PC-3 (cell line): ENCODE measurements at regions not wholly inside any gene's neighbourhood (a gene's known extent, or its start where the extent isn't known, plus 50 kb on each side); places are given as distances from the start of the nearest gene placed in this dataset.

ENCODE experiments used
- ATAC-seq: fragments of 200-7000 bp; cut with Tn5 transposase; 2 replicates; pipeline ENCODE4 v1.9.1; 2020; ENCODE audit warnings: mild to moderate bottlenecking, moderate library complexity
- BruUV-seq: library from RNA; stranded (reverse); fragments of 400-500 nt; replicated peaks from 2 replicates; lab custom pipeline; 2021; lab: Mats Ljungman, UMichigan
- CTCF ChIA-PET: fragments of 300-600 bp; sonication (Branson Sonifier 250); formaldehyde crosslinking; loops from one replicate; lab custom pipeline; 2022; ENCODE audit warnings: antibody characterized with exemption; lab: Charles Lee
- POLR2A ChIA-PET: fragments of 300-600 bp; sonication (Branson Sonifier 250); formaldehyde crosslinking; loops from one replicate; lab custom pipeline; 2022; ENCODE audit warnings: antibody characterized with exemption; ENCODE audit not compliant: unreplicated experiment; lab: Charles Lee
- DNase-seq: peaks from one replicate; pipeline ENCODE4 v3.0.0-alpha.2; 2015
- H2AFZ ChIP-seq: fragments of 300-600 bp; sonication (generic); 2 replicates; pipeline ENCODE4 v1.6.0; 2016; ENCODE audit warnings: antibody characterized with exemption, low read length
- H3F3A ChIP-seq: fragments of 300-600 bp; sonication (generic); one replicate; pipeline ENCODE4 v1.6.0; 2017; ENCODE audit warnings: antibody characterized with exemption, low read length, control low read depth, mild to moderate bottlenecking; ENCODE audit not compliant: unreplicated experiment
- H3K27ac ChIP-seq: fragments of 300-600 bp; sonication (generic); 2 replicates; pipeline ENCODE4 v1.5.1; 2016; ENCODE audit warnings: mild to moderate bottlenecking, low read length
- H3K27me3 ChIP-seq: fragments of 300-600 bp; sonication (generic); 2 replicates; pipeline ENCODE4 v1.6.1; 2016; ENCODE audit warnings: low read length, mixed read lengths
- H3K36me3 ChIP-seq: fragments of 300-600 bp; sonication (generic); 2 replicates; pipeline ENCODE4 v1.6.1; 2016; ENCODE audit warnings: low read depth, mixed run types, low read length, mixed read lengths
- H3K4me1 ChIP-seq: fragments of 300-600 bp; sonication (generic); 2 replicates; pipeline ENCODE4 v1.5.1; 2016; ENCODE audit warnings: low read length; ENCODE audit not compliant: insufficient read depth
- H3K4me2 ChIP-seq: fragments of 300-600 bp; sonication (generic); 2 replicates; pipeline ENCODE4 v1.6.0; 2016; ENCODE audit warnings: low read length
- H3K4me3 ChIP-seq: fragments of 300-600 bp; sonication (generic); 2 replicates; pipeline ENCODE4 v1.5.1; 2016; ENCODE audit warnings: mild to moderate bottlenecking, low read length, mixed read lengths
- H3K79me2 ChIP-seq: fragments of 300-600 bp; sonication (generic); 2 replicates; pipeline ENCODE4 v1.6.1; 2017; ENCODE audit warnings: low read length, mixed read lengths
- H3K9ac ChIP-seq: fragments of 300-600 bp; sonication (generic); 2 replicates; pipeline ENCODE4 v1.6.0; 2016; ENCODE audit warnings: mild to moderate bottlenecking, low read length
- H3K9me2 ChIP-seq: fragments of 300-600 bp; sonication (generic); replicated peaks from 2 replicates; pipeline ENCODE4 v1.6.1; 2016; ENCODE audit warnings: mixed run types, low read length, mixed read lengths
- H3K9me3 ChIP-seq: fragments of 300-600 bp; sonication (generic); 2 replicates; pipeline ENCODE4 v1.6.1; 2016; ENCODE audit warnings: low read length, mixed read lengths
- H4K20me1 ChIP-seq: fragments of 300-600 bp; sonication (generic); 2 replicates; pipeline ENCODE4 v1.6.1; 2016; ENCODE audit warnings: low read length, mixed read lengths
- CTCF ChIP-seq: fragments of 300-600 bp; sonication (generic); conservative IDR thresholded peaks from 2 replicates; pipeline ENCODE4 v1.5.1; 2017; ENCODE audit warnings: antibody characterized with exemption, low read depth, mild to moderate bottlenecking, low read length
- EZH2 ChIP-seq: fragments of 300-600 bp; sonication (generic); IDR thresholded peaks from one replicate; pipeline ENCODE4 v1.6.1; 2017; ENCODE audit warnings: antibody characterized with exemption, mild to moderate bottlenecking, low read length; ENCODE audit not compliant: unreplicated experiment
- EZH2phosphoT487 ChIP-seq: fragments of 300-600 bp; sonication (generic); IDR thresholded peaks from 2 replicates; pipeline ENCODE4 v1.6.1; 2018; ENCODE audit warnings: mild to moderate bottlenecking, antibody characterized with exemption, low read length, borderline replicate concordance
- intact Hi-C: fragments of 100-400 bp; cut with micrococcal nuclease; formaldehyde crosslinking; loops from 2 replicates; pipeline ENCODE4 v1.9.0; 2023

GRCh38 chr9:89879276-89879675 is 274.5 kb downstream of the GADD45G start:
- no peaks in the 10 kb centered on the region for H3K36me3 ChIP-seq
- ATAC-seq (no peak), DNase-seq (no peak)
- TF ChIP-seq CTCF (no peak), EZH2phosphoT487 (no peak), EZH2 (no peak)
- H3K9ac ChIP-seq: no peak overlapping the region
- ChIA-PET POLR2A (no interaction called here), CTCF (no interaction called here)
- no peak overlapping the region for H3K4me2 ChIP-seq
- H3K79me2 ChIP-seq: no peaks in the 10 kb centered on the region
- H2AFZ ChIP-seq: no peak overlapping the region
- no peaks in the 10 kb centered on the region for H3K9me3 ChIP-seq
- no peaks in the 10 kb centered on the region for H3K9me2 ChIP-seq
- H3K4me1 ChIP-seq: no peaks in the 10 kb centered on the region
- no peaks in the 10 kb centered on the region for H3F3A ChIP-seq
- no peak overlapping the region for H3K27ac ChIP-seq
- no peaks in the 10 kb centered on the region for H4K20me1 ChIP-seq
- 0 out of 2 replicates have a peak, but pooled peaks cover 9% of the 10 kb centered on the region for H3K27me3 ChIP-seq
- H3K4me3 ChIP-seq: no peak overlapping the region
- intact Hi-C loops: no loop called here
- BruUV-seq: no TSS peak

- H3K9ac ChIP-seq: no peak overlapping the region
- no peaks in the 10 kb centered on the region for H3K9me3 ChIP-seq
- TF ChIP-seq EZH2: no peak
- TF ChIP-seq CTCF: no peak
- no peak for TF ChIP-seq EZH2phosphoT487
- H3K4me3 ChIP-seq: no peak overlapping the region
- no peaks in the 10 kb centered on the region for H3K79me2 ChIP-seq
- no peaks in the 10 kb centered on the region for H3F3A ChIP-seq
- ChIA-PET POLR2A (no interaction called here), CTCF (no interaction called here)
- H3K27ac ChIP-seq: no peak overlapping the region
- no peak overlapping the region for H2AFZ ChIP-seq
- H3K36me3 ChIP-seq: no peaks in the 10 kb centered on the region
- no peak overlapping the region for H3K4me2 ChIP-seq
- intact Hi-C loops: no loop called here
- no peak for DNase-seq
- no peaks in the 10 kb centered on the region for H4K20me1 ChIP-seq
- no TSS peak for BruUV-seq
- 0 out of 2 replicates have a peak, but pooled peaks cover 8% of the 10 kb centered on the region for H3K27me3 ChIP-seq
- H3K9me2 ChIP-seq: no peaks in the 10 kb centered on the region
- no peaks in the 10 kb centered on the region for H3K4me1 ChIP-seq
- no peak for ATAC-seq
These were observed 274.9 kb downstream of the GADD45G start for GRCh38 chr9:89879701-89880100.

- Histone ChIP-seq H3K36me3 (no peaks in the 10 kb centered on the region), H3K4me1 (no peaks in the 10 kb centered on the region), H3K79me2 (no peaks in the 10 kb centered on the region), H3K4me3 (no peak overlapping the region), H3K9me3 (no peaks in the 10 kb centered on the region), H3K27ac (no peak overlapping the region), H2AFZ (no peak overlapping the region), H3K9me2 (no peaks in the 10 kb centered on the region), H3K27me3 (0 out of 2 replicates have a peak, but pooled peaks cover 5% of the 10 kb centered on the region), H3K9ac (no peak overlapping the region), H3F3A (no peaks in the 10 kb centered on the region), H3K4me2 (no peak overlapping the region), H4K20me1 (no peaks in the 10 kb centered on the region)
- CTCF ChIA-PET: no interaction called here
- TF ChIP-seq EZH2phosphoT487: no peak
- no peak for TF ChIP-seq EZH2
- TF ChIP-seq CTCF: no peak
- POLR2A ChIA-PET: no interaction called here
- no peak for DNase-seq
- no peak for ATAC-seq
- BruUV-seq: no TSS peak
- intact Hi-C loops: no loop called here
These were observed 275.3 kb downstream of the GADD45G start for GRCh38 chr9:89880161-89880560.
